ENCODE measurements at regions not wholly inside any gene's neighbourhood (a gene's known extent, or its start where the extent isn't known, plus 50 kb on each side); places are given as distances from the start of the nearest gene placed in this dataset.
A peak's percentile ranks its signal among the peaks of the same experiment; 100 is the strongest.

DNA sequence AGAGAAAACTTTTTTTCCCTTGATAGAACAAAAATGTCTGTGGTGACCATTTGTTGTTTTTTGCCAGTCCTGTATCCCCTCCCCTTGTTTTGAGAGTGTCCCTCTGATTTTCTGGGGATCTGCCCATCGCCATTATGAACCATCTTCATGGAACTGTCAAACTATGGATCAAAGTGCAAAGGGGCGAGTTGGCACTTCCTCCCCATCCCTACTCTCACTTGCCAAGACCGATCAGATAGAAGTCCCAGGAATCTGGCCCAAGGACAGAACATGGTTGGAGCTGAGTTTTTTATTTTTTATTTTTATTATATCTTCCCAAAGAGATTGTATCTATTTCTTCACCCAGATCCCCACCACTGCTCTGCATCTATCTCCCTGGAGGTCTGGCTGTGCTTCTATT, 221.4 kb downstream of the IKZF2 start:
- intact Hi-C loops (cut with DNase I; ENCODE audit: low total_unique reads): no loop called here
- H3K4me3 ChIP-seq: no peak overlapping the region
- no peak overlapping the region for H3K27ac ChIP-seq
- H3K36me3 ChIP-seq: no peaks in the 10 kb centered on the region
- no peaks in the 10 kb centered on the region for H3K9me3 ChIP-seq
- no peak for DNase-seq
- no peaks in the 10 kb centered on the region for H3K27me3 ChIP-seq
- no peaks in the 10 kb centered on the region for H3K4me1 ChIP-seq
- no peak for TF ChIP-seq POLR2A (IDR thresholded peaks at IDR 0.05)
- TF ChIP-seq, protein P1, sequence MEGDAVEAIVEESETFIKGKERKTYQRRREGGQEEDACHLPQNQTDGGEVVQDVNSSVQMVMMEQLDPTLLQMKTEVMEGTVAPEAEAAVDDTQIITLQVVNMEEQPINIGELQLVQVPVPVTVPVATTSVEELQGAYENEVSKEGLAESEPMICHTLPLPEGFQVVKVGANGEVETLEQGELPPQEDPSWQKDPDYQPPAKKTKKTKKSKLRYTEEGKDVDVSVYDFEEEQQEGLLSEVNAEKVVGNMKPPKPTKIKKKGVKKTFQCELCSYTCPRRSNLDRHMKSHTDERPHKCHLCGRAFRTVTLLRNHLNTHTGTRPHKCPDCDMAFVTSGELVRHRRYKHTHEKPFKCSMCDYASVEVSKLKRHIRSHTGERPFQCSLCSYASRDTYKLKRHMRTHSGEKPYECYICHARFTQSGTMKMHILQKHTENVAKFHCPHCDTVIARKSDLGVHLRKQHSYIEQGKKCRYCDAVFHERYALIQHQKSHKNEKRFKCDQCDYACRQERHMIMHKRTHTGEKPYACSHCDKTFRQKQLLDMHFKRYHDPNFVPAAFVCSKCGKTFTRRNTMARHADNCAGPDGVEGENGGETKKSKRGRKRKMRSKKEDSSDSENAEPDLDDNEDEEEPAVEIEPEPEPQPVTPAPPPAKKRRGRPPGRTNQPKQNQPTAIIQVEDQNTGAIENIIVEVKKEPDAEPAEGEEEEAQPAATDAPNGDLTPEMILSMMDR (IDR thresholded peaks at IDR 0.05): no peak

DNA sequence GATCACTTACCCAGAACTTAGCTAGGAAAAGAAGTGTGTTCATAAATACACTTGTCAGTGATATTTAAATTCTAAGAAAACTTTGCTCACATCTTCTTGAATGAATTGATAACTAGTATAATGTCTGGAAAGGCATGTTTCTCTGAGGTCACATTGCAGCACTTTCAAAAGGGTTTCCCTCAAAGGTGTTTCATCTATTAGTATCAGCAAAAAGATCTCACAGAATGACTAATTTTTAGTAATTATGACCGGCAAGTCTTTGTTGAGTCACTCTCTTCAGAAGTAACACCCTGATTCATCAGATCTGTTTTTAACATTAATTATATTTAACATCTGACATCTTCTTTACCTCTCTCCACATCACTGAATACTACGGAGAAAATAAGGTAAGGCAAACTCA, 222.3 kb downstream of the IKZF2 start:
- Histone ChIP-seq H3K4me1 (no peaks in the 10 kb centered on the region), H3K27me3 (no peaks in the 10 kb centered on the region), H3K9me3 (no peaks in the 10 kb centered on the region), H3K4me3 (no peak overlapping the region), H3K36me3 (no peaks in the 10 kb centered on the region), H3K27ac (no peak overlapping the region)
- intact Hi-C loops (cut with DNase I; ENCODE audit: low total_unique reads): no loop called here
- no peak for DNase-seq
- TF ChIP-seq, protein P1 (IDR thresholded peaks at IDR 0.05): no peak
- TF ChIP-seq POLR2A (IDR thresholded peaks at IDR 0.05): no peak

DNA sequence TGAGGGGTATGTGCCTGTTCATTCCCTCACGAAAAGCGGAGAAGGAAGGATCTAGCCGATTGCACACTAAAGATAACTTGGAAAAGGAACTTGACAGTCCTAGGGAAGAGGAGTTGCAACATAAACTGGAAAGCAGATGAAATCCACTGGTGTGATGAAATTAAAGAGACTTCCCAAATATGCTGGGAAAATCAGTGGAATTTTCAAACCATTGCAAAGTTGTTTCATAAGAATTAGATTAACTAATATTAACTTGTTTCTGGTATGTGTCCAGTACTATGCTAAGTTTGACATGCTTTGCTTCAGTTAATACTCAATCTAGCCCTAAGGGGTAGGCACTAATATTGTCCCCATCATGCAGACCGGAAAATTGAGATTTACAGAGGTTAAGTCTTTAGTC, 222.7 kb downstream of the IKZF2 start:
- Histone ChIP-seq H3K27ac (no peak overlapping the region), H3K27me3 (no peaks in the 10 kb centered on the region), H3K4me1 (no peaks in the 10 kb centered on the region), H3K36me3 (no peaks in the 10 kb centered on the region), H3K4me3 (no peak overlapping the region), H3K9me3 (no peaks in the 10 kb centered on the region)
- TF ChIP-seq, protein P1 (IDR thresholded peaks at IDR 0.05): no peak
- TF ChIP-seq POLR2A (IDR thresholded peaks at IDR 0.05): no peak
- no peak for DNase-seq
- intact Hi-C loops (cut with DNase I; ENCODE audit: low total_unique reads): no loop called here

DNA sequence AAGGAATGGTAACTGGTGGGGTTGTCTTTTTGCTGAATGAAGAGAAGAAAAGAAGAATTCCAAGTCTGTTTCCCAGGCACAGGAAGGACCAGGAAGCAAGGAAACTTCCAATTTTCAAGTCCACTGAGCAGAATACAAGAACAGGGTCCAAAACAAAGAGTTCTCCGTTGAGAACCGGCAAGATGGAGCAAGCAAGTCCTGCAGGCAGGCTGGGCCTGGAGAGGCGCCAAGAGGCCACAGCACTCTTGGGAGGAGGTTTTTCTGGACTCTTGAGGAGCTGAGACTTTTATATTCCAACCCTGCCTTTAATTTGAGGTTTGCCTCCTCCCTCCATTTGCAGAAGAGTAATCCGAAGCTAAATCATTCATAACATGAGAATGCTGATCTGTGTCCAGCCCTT, 224.5 kb downstream of the IKZF2 start:
- peak in 1 of 2 donors; percentile 18 for DNase-seq
- H3K27ac ChIP-seq: no peak overlapping the region
- no peaks in the 10 kb centered on the region for H3K9me3 ChIP-seq
- H3K36me3 ChIP-seq: no peaks in the 10 kb centered on the region
- no peak overlapping the region for H3K4me3 ChIP-seq
- TF ChIP-seq, protein P1 (IDR thresholded peaks at IDR 0.05): no peak
- no peak for TF ChIP-seq POLR2A (IDR thresholded peaks at IDR 0.05)
- no peaks in the 10 kb centered on the region for H3K4me1 ChIP-seq
- intact Hi-C loops (cut with DNase I; ENCODE audit: low total_unique reads): no loop called here
- H3K27me3 ChIP-seq: no peaks in the 10 kb centered on the region

DNA sequence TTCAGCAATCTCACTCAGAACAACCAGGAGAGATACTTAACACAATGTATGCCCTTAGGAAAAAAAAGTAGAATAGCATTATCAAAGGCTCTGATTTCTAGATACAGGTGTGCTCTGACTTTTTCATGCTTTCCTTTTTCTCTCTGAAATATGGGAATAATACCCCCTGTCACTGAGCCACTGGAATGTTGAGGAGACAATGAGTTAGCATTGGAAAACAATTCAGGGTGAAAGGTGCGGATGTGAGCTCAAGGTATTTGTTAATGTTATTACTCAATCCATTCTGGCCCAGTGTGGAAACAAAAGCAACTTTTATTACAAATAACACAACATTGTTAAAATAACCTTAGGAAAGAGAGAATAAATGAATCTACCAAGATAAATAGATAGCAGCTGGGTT, 228.0 kb downstream of the IKZF2 start:
- TF ChIP-seq, protein P1 (IDR thresholded peaks at IDR 0.05): no peak
- no peak for TF ChIP-seq POLR2A (IDR thresholded peaks at IDR 0.05)
- Histone ChIP-seq H3K9me3 (no peaks in the 10 kb centered on the region), H3K36me3 (no peaks in the 10 kb centered on the region), H3K27me3 (no peaks in the 10 kb centered on the region), H3K4me3 (no peak overlapping the region), H3K4me1 (no peaks in the 10 kb centered on the region), H3K27ac (no peak overlapping the region)
- intact Hi-C loops (cut with DNase I; ENCODE audit: low total_unique reads): no loop called here
- DNase-seq: no peak
